Mammary epithelial cell (primary cell): ENCODE measurements at regions not wholly inside any gene's neighbourhood (a gene's known extent, or its start where the extent isn't known, plus 50 kb on each side); places are given as distances from the start of the nearest gene placed in this dataset.

Source experiments
- CTCF ChIP-seq, 2 donors: IDR thresholded peaks in 1 of 2; conservative IDR thresholded peaks in 1 of 2; 2 replicates each; pipeline ENCODE4 v1.5.1; 2011 to 2012; ENCODE audit warnings: inconsistent platforms in 2 of 2, low read length in 2 of 2, mild to moderate bottlenecking in 2 of 2, control low read depth in 1 of 2, low read depth in 1 of 2; ENCODE audit not compliant: insufficient read depth in 1 of 2; ENCODE audit errors: extremely low read depth in 1 of 2
- EZH2 ChIP-seq: IDR thresholded peaks from 2 replicates; pipeline ENCODE4 v1.6.1; 2012; ENCODE audit warnings: low read length, inconsistent platforms, borderline replicate concordance

- no peak for TF ChIP-seq CTCF (conservative IDR thresholded peaks at IDR 0.05 in 1 of 2, IDR thresholded peaks at IDR 0.05 in 1 of 2; ENCODE audit: extremely low read depth in 1 of 2, insufficient read depth in 1 of 2, low read depth in 1 of 2, low read length in 2 of 2)
- no peak for TF ChIP-seq EZH2
Measured at GRCh38 chr4:1583859-1584258, 100.3 kb downstream of the FAM53A start.
